Neural progenitor cell (in vitro differentiated cells): ENCODE measurements at regions not wholly inside any gene's neighbourhood (a gene's known extent, or its start where the extent isn't known, plus 50 kb on each side); places are given as distances from the start of the nearest gene placed in this dataset.
A peak's percentile ranks its signal among the peaks of the same experiment; 100 is the strongest.

ENCODE experiments used
- DNase-seq: peaks from one replicate; pipeline ENCODE4 v3.0.0-alpha.2; 2016; ENCODE audit warnings: low spot score
- H2AFZ ChIP-seq: fragments of 200-600 bp; sonication (generic); replicated peaks from 2 replicates; pipeline ENCODE4 v1.6.1; 2016; ENCODE audit warnings: antibody characterized with exemption
- H3F3A ChIP-seq: fragments of 200-600 bp; sonication (generic); 2 replicates; pipeline ENCODE4 v1.6.1; 2016; ENCODE audit warnings: antibody characterized with exemption, low read depth
- H3K27ac ChIP-seq: fragments of 200-600 bp; sonication (generic); 2 replicates; pipeline ENCODE4 v1.5.1; 2016; ENCODE audit warnings: mild to moderate bottlenecking
- H3K27me3 ChIP-seq: fragments of 200-600 bp; sonication (generic); 2 replicates; pipeline ENCODE4 v1.6.1; 2016; ENCODE audit warnings: mild to moderate bottlenecking, moderate library complexity
- H3K36me3 ChIP-seq: fragments of 200-600 bp; sonication (generic); 2 replicates; pipeline ENCODE4 v1.5.1; 2016
- H3K4me1 ChIP-seq: fragments of 200-600 bp; sonication (generic); 2 replicates; pipeline ENCODE4 v1.6.1; 2016; ENCODE audit warnings: mixed run types
- H3K4me2 ChIP-seq: fragments of 200-600 bp; sonication (generic); 2 replicates; pipeline ENCODE4 v1.6.1; 2016
- H3K4me3 ChIP-seq: fragments of 200-600 bp; sonication (generic); 2 replicates; pipeline ENCODE4 v1.5.1; 2016
- H3K79me2 ChIP-seq: fragments of 200-600 bp; sonication (generic); 2 replicates; pipeline ENCODE4 v1.6.1; 2016; ENCODE audit warnings: low read depth
- H3K9ac ChIP-seq: fragments of 200-600 bp; sonication (generic); 2 replicates; pipeline ENCODE4 v1.6.1; 2016
- H3K9me3 ChIP-seq: fragments of 200-600 bp; sonication (generic); 2 replicates; pipeline ENCODE4 v1.5.1; 2016; ENCODE audit warnings: low read depth
- H4K20me1 ChIP-seq: fragments of 200-600 bp; sonication (generic); 2 replicates; pipeline ENCODE4 v1.6.1; 2016; ENCODE audit warnings: low read depth
- H3K27ac Mint-ChIP-seq: 3 replicates; pipeline ENCODE4 v1.8.0; 2021; ENCODE audit warnings: mixed read lengths
- H3K27me3 Mint-ChIP-seq: 2 replicates; pipeline ENCODE4 v1.8.0; 2022; ENCODE audit warnings: low read depth, mild to moderate bottlenecking, inconsistent platforms, moderate library complexity, mixed read lengths; ENCODE audit not compliant: insufficient read depth
- H3K36me3 Mint-ChIP-seq: 3 replicates; pipeline ENCODE4 v1.8.0; 2021; ENCODE audit warnings: mixed read lengths
- H3K4me1 Mint-ChIP-seq: 3 replicates; pipeline ENCODE4 v1.8.0; 2021; ENCODE audit warnings: mixed read lengths
- H3K4me3 Mint-ChIP-seq: 3 replicates; pipeline ENCODE4 v1.8.0; 2021; ENCODE audit warnings: mild to moderate bottlenecking, moderate library complexity, mixed read lengths
- H3K9me3 Mint-ChIP-seq: 3 replicates; pipeline ENCODE4 v1.8.0; 2020; ENCODE audit warnings: mixed read lengths
- EZH2 ChIP-seq: fragments of 200-600 bp; sonication (generic); IDR thresholded peaks from 2 replicates; pipeline ENCODE4 v1.6.1; 2017; ENCODE audit warnings: antibody characterized with exemption, mild to moderate bottlenecking, moderate library complexity
- EZH2phosphoT487 ChIP-seq: fragments of 200-600 bp; sonication (generic); IDR thresholded peaks from 2 replicates; pipeline ENCODE4 v1.6.1; 2017; ENCODE audit warnings: antibody characterized with exemption
- TF ChIP-seq, protein P1 (sequence below): fragments of 200-600 bp; sonication (generic); IDR thresholded peaks from 2 replicates; pipeline ENCODE4 v1.5.1; 2017; ENCODE audit warnings: antibody characterized with exemption, mild to moderate bottlenecking

- Histone ChIP-seq H3K36me3 (no peaks in the 10 kb centered on the region), H3K27me3 (no peaks in the 10 kb centered on the region), H2AFZ (no peak overlapping the region), H3K4me2 (no peak overlapping the region), H3F3A (peaks cover 5% of the 10 kb centered on the region), H3K9me3 (no peaks in the 10 kb centered on the region), H4K20me1 (no peaks in the 10 kb centered on the region), H3K79me2 (no peaks in the 10 kb centered on the region), H3K4me1 (peaks cover 9% of the 10 kb centered on the region), H3K27ac (no peak overlapping the region), H3K9ac (no peak overlapping the region), H3K4me3 (no peak overlapping the region)
- H3K4me1 Mint-ChIP-seq = peaks cover 25% of the 10 kb centered on the region
- H3K4me3 Mint-ChIP-seq = no peak overlapping the region
- H3K9me3 Mint-ChIP-seq = peaks cover 2% of the 10 kb centered on the region
- no peak for DNase-seq
- H3K27ac Mint-ChIP-seq = no peak overlapping the region
- no peaks in the 10 kb centered on the region for H3K36me3 Mint-ChIP-seq
- peaks cover 7% of the 10 kb centered on the region for H3K27me3 Mint-ChIP-seq
- no peak for TF ChIP-seq EZH2phosphoT487
These were observed 356.4 kb downstream of the SLC4A3 start for GRCh38 chr2:219983836-219984235.

DNA sequence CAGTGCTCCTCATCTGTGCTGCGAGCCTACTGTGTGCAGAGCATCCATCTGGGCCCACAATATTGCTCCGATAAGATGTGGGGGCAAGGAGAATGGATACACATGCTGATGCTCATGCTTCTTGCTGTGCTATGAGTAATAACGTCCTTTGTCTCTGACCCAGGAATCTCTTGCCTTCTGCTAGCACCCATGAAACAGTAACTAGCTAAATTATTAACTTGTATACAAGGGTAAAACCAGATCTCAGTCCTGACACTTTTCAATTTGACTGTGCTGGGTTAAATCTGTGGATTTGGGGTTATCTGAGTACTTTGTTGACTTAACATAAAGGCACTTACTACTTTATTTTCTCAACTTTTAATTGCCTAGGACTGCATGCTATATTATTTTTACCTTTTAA lies 357.6 kb downstream of the SLC4A3 start:
- H3K4me3 Mint-ChIP-seq = no peak overlapping the region
- peaks cover 2% of the 10 kb centered on the region for H3K9me3 Mint-ChIP-seq
- no peaks in the 10 kb centered on the region for H3K36me3 ChIP-seq
- peaks cover 7% of the 10 kb centered on the region for H3K27me3 Mint-ChIP-seq
- no peaks in the 10 kb centered on the region for H3K36me3 Mint-ChIP-seq
- peaks cover 15% of the 10 kb centered on the region for H3K4me1 ChIP-seq
- no peaks in the 10 kb centered on the region for H4K20me1 ChIP-seq
- no peak overlapping the region for H3K27ac ChIP-seq
- peaks cover 30% of the 10 kb centered on the region for H3K4me1 Mint-ChIP-seq
- TF ChIP-seq EZH2 (no peak), EZH2phosphoT487 (no peak)
- TF ChIP-seq, protein P1, sequence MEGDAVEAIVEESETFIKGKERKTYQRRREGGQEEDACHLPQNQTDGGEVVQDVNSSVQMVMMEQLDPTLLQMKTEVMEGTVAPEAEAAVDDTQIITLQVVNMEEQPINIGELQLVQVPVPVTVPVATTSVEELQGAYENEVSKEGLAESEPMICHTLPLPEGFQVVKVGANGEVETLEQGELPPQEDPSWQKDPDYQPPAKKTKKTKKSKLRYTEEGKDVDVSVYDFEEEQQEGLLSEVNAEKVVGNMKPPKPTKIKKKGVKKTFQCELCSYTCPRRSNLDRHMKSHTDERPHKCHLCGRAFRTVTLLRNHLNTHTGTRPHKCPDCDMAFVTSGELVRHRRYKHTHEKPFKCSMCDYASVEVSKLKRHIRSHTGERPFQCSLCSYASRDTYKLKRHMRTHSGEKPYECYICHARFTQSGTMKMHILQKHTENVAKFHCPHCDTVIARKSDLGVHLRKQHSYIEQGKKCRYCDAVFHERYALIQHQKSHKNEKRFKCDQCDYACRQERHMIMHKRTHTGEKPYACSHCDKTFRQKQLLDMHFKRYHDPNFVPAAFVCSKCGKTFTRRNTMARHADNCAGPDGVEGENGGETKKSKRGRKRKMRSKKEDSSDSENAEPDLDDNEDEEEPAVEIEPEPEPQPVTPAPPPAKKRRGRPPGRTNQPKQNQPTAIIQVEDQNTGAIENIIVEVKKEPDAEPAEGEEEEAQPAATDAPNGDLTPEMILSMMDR = no peak
- H3F3A ChIP-seq = peaks cover 5% of the 10 kb centered on the region
- H3K27me3 ChIP-seq = no peaks in the 10 kb centered on the region
- H3K4me3 ChIP-seq = no peak overlapping the region
- no peak for DNase-seq
- H3K9ac ChIP-seq = no peak overlapping the region
- no peak overlapping the region for H3K4me2 ChIP-seq
- no peak overlapping the region for H2AFZ ChIP-seq
- no peaks in the 10 kb centered on the region for H3K9me3 ChIP-seq
- H3K79me2 ChIP-seq = no peaks in the 10 kb centered on the region
- H3K27ac Mint-ChIP-seq = no peak overlapping the region

GRCh38 chr2:219987830-219988229 lies 360.4 kb downstream of the SLC4A3 start:
- Mint-ChIP-seq H3K4me3 (no peak overlapping the region), H3K27me3 (peaks cover 6% of the 10 kb centered on the region), H3K36me3 (no peaks in the 10 kb centered on the region), H3K27ac (no peak overlapping the region), H3K4me1 (peaks cover 16% of the 10 kb centered on the region), H3K9me3 (peaks cover 6% of the 10 kb centered on the region)
- no peak overlapping the region for H3K4me2 ChIP-seq
- no peak overlapping the region for H3K9ac ChIP-seq
- no peaks in the 10 kb centered on the region for H3K79me2 ChIP-seq
- H3K9me3 ChIP-seq = no peaks in the 10 kb centered on the region
- no peaks in the 10 kb centered on the region for H3K36me3 ChIP-seq
- no peak overlapping the region for H2AFZ ChIP-seq
- no peak overlapping the region for H3K27ac ChIP-seq
- H3K4me3 ChIP-seq = no peak overlapping the region
- H3K27me3 ChIP-seq = no peaks in the 10 kb centered on the region
- no peaks in the 10 kb centered on the region for H4K20me1 ChIP-seq
- DNase-seq = no peak
- TF ChIP-seq EZH2 (no peak), EZH2phosphoT487 (no peak)
- TF ChIP-seq, protein P1 = no peak
- no peaks in the 10 kb centered on the region for H3F3A ChIP-seq
- H3K4me1 ChIP-seq = peaks cover 8% of the 10 kb centered on the region

DNA sequence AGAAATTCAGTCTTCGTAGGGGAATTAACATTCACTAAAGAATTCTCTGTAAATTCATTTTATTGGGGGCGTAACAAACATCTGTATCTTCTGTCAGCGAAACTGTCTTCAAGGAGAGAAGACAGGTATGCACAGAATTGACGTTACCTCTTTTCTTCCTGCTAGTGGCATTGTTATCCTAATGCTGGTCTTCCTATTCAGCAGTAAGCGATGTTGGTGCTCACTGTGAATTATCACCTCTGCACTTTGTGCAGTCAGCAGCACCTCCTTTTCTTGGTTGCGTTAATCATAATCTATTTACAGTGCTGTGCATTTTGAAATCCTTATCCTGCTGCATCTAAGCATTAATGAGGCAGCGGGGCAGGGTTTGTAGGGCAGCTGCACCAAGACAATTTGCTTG lies 362.3 kb downstream of the SLC4A3 start:
- Mint-ChIP-seq H3K4me3 (no peak overlapping the region), H3K4me1 (peaks cover 16% of the 10 kb centered on the region), H3K36me3 (no peaks in the 10 kb centered on the region), H3K27me3 (peaks cover 2% of the 10 kb centered on the region), H3K27ac (no peak overlapping the region), H3K9me3 (peaks cover 6% of the 10 kb centered on the region)
- no peak for DNase-seq
- Histone ChIP-seq H3K36me3 (no peaks in the 10 kb centered on the region), H3K9me3 (no peaks in the 10 kb centered on the region), H3K4me3 (no peak overlapping the region), H3K9ac (no peak overlapping the region), H3F3A (no peaks in the 10 kb centered on the region), H3K4me1 (peaks cover 8% of the 10 kb centered on the region), H3K79me2 (no peaks in the 10 kb centered on the region), H3K27ac (no peak overlapping the region), H3K27me3 (no peaks in the 10 kb centered on the region), H4K20me1 (no peaks in the 10 kb centered on the region), H2AFZ (no peak overlapping the region), H3K4me2 (peak overlapping the region; percentile 3)
- no peak for TF ChIP-seq EZH2phosphoT487
- TF ChIP-seq, protein P1 = no peak
- TF ChIP-seq EZH2 = no peak
